ENCODE measurements at regions not wholly inside any gene's neighbourhood (a gene's known extent, or its start where the extent isn't known, plus 50 kb on each side); places are given as distances from the start of the nearest gene placed in this dataset.
"Not testable (repeated sequence)": the region's sequence is repeated elsewhere in the genome, so short reads cannot be mapped to it uniquely, and the experiment has no call there.

GRCh38 chr7:106503626-106504025 is 157.3 kb downstream of the CCDC71L start:
- WGBS, 2 donors, result 94 to 96% methylated on average over 3 of the region's 3 CpGs
- no peaks in the 10 kb centered on the region for H3K4me1 ChIP-seq (ENCODE audit: control insufficient read depth in 5 of 5, insufficient read depth in 5 of 5, low read length in 5 of 5)
- no peak for TF ChIP-seq CTCF (IDR thresholded peaks at IDR 0.05; ENCODE audit: control extremely low read depth, extremely low read depth)
- H3K4me3 ChIP-seq, result no peak overlapping the region
- H3K27me3 ChIP-seq (ENCODE audit: control insufficient read depth in 3 of 3, insufficient read depth in 3 of 3, low read length in 2 of 3), result no peaks in the 10 kb centered on the region
- peaks cover 0 to 2% (median 0%) of the 10 kb centered on the region in 4 donors for H3K9me3 ChIP-seq (ENCODE audit: control insufficient read depth in 4 of 4, insufficient read depth in 3 of 4, low read length in 3 of 4)
- ATAC-seq (ENCODE audit: insufficient read depth, low FRiP score), result no peak
- no peak for DNase-seq
- H3K9ac ChIP-seq (ENCODE audit: insufficient read depth in 1 of 2, low read length in 2 of 2), result no peak overlapping the region
- no peak overlapping the region for H3K27ac ChIP-seq (ENCODE audit: low read depth in 1 of 2, low read length in 1 of 2)
- no peaks in the 10 kb centered on the region for H3K36me3 ChIP-seq (ENCODE audit: control insufficient read depth in 4 of 4, insufficient read depth in 4 of 4, low read length in 4 of 4)

DNA sequence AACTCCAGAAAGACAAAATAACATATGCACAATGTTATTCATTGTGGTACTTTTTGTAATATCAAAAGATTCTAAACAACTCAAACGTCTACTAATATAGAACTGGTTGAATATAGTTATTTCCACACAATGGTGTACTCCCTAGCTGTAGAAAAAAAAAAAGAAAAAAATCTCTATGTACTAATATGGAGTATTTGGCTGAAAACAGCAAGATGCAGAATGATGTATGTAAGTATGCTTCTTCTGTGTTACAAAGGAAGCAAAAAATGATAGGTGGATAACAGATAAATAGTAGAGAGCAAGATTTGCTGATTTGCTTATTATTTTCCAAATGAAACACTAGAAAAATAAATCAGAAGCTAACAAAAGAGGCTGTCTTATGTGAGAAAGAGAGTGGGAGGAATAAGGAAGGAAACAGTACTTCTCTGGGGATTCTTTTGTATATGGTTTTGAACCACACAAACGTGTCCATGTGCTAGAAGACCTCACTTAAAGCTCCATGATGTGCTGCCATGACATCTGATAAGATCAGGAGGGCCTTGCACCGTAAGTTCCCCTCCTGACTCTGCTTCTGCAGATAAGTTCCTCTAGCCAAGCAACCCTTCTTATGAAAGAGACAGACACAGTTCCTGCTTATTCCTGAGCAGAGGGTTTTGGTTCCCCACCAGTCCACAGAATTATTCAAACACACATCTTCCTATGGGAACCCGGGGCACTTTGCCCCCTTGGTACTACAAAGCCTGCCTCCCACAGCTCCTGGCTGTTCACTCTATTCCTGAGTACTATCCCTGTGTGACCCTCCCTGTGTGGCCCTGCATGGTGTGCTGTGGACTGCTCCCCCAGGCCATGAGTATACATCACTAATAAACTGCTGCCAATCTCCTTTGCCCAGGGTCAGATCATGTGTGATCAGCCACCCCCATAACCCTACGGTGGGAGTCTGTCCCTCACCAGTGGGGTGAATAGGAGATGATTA is 159.1 kb downstream of the CCDC71L start:
- ATAC-seq (ENCODE audit: insufficient read depth, low FRiP score) (no peak), DNase-seq (no peak)
- no peak overlapping the region for H3K9ac ChIP-seq (ENCODE audit: insufficient read depth in 1 of 2, low read length in 2 of 2)
- no peaks in the 10 kb centered on the region for H3K36me3 ChIP-seq (ENCODE audit: control insufficient read depth in 4 of 4, insufficient read depth in 4 of 4, low read length in 4 of 4)
- no peaks in the 10 kb centered on the region for H3K27me3 ChIP-seq (ENCODE audit: control insufficient read depth in 3 of 3, insufficient read depth in 3 of 3, low read length in 2 of 3)
- 46 to 58% methylated on average over 5 of the region's 5 CpGs for WGBS, 2 donors
- H3K4me3 ChIP-seq, result no peak overlapping the region
- H3K9me3 ChIP-seq (ENCODE audit: control insufficient read depth in 4 of 4, insufficient read depth in 3 of 4, low read length in 3 of 4), result peaks cover 0 to 2% (median 0%) of the 10 kb centered on the region in 4 donors
- no peak for TF ChIP-seq CTCF (IDR thresholded peaks at IDR 0.05; ENCODE audit: control extremely low read depth, extremely low read depth)
- no peaks in the 10 kb centered on the region for H3K4me1 ChIP-seq (ENCODE audit: control insufficient read depth in 5 of 5, insufficient read depth in 5 of 5, low read length in 5 of 5)
- H3K27ac ChIP-seq (ENCODE audit: low read depth in 1 of 2, low read length in 1 of 2), result no peak overlapping the region

DNA sequence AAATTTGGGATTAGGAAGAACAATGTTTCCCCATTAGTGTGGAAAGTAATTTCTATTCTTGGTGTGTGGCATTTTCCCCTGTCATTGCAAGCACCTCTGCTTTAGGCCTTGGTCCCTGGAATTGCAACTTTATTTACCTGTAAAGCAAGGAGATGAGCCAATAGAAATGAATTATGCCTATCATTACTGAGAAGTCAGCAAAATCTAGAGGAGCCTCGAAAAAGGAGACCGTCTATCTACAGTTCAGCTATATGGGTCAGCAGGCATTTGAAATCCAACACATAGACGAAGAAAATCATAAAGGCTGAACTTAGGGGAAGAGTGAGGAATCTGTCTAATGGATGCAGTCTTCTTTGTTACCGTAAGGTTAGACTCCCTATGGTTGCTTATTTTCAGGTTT is 161.1 kb downstream of the CCDC71L start:
- Histone ChIP-seq H3K4me3 (no peak overlapping the region), H3K9ac (ENCODE audit: insufficient read depth in 1 of 2, low read length in 2 of 2) (no peak overlapping the region), H3K4me1 (ENCODE audit: control insufficient read depth in 5 of 5, insufficient read depth in 5 of 5, low read length in 5 of 5) (no peaks in the 10 kb centered on the region), H3K9me3 (ENCODE audit: control insufficient read depth in 4 of 4, insufficient read depth in 3 of 4, low read length in 3 of 4) (peaks cover 0 to 2% (median 0%) of the 10 kb centered on the region in 4 donors), H3K27me3 (ENCODE audit: control insufficient read depth in 3 of 3, insufficient read depth in 3 of 3, low read length in 2 of 3) (no peaks in the 10 kb centered on the region), H3K36me3 (ENCODE audit: control insufficient read depth in 4 of 4, insufficient read depth in 4 of 4, low read length in 4 of 4) (no peaks in the 10 kb centered on the region), H3K27ac (ENCODE audit: low read depth in 1 of 2, low read length in 1 of 2) (no peak overlapping the region)
- DNase-seq (no peak), ATAC-seq (ENCODE audit: insufficient read depth, low FRiP score) (no peak)
- WGBS, 2 donors, result 95 to 97% methylated on average over 4 of the region's 4 CpGs
- TF ChIP-seq CTCF (IDR thresholded peaks at IDR 0.05; ENCODE audit: control extremely low read depth, extremely low read depth), result no peak

DNA sequence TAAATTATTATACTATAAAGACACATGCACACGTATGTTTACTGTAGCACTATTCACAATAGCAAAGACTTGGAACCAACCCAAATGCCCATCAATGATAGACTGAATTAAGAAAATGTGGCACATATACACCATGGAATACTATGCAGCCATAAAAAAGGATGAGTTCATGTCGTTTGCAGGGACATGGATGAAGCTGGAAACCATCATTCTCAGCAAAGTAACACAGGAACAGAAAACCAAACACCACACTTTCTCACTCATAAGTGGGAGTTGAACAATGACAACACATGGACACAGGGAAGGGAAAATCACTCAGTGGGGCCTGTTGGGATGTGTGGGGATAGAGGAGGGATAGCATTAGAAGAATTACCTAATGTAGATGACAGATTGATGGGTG is 163.0 kb downstream of the CCDC71L start:
- H3K27me3 ChIP-seq (ENCODE audit: control insufficient read depth in 3 of 3, insufficient read depth in 3 of 3, low read length in 2 of 3); H3K36me3 ChIP-seq (ENCODE audit: control insufficient read depth in 4 of 4, insufficient read depth in 4 of 4, low read length in 4 of 4); H3K9me3 ChIP-seq (ENCODE audit: control insufficient read depth in 4 of 4, insufficient read depth in 3 of 4, low read length in 3 of 4); H3K4me1 ChIP-seq (ENCODE audit: control insufficient read depth in 5 of 5, insufficient read depth in 5 of 5, low read length in 5 of 5); H3K9ac ChIP-seq (ENCODE audit: insufficient read depth in 1 of 2, low read length in 2 of 2); ATAC-seq (ENCODE audit: insufficient read depth, low FRiP score); DNase-seq; H3K4me3 ChIP-seq; H3K27ac ChIP-seq (ENCODE audit: low read depth in 1 of 2, low read length in 1 of 2): not testable (repeated sequence)
- 83 to 88% methylated on average over 2 of the region's 2 CpGs for WGBS, 2 donors

Data from lung (tissue), 11 donors.